Limb (tissue), 2 donors: ENCODE measurements at regions not wholly inside any gene's neighbourhood (a gene's known extent, or its start where the extent isn't known, plus 50 kb on each side); places are given as distances from the start of the nearest gene placed in this dataset.
A peak's percentile ranks its signal among the peaks of the same experiment; 100 is the strongest.

Source experiments
- DNase-seq, 2 donors: peaks; one replicate each; pipeline ENCODE4 v3.0.0-alpha.2; 2016; ENCODE audit errors: extremely low spot score in 2 of 2

DNA sequence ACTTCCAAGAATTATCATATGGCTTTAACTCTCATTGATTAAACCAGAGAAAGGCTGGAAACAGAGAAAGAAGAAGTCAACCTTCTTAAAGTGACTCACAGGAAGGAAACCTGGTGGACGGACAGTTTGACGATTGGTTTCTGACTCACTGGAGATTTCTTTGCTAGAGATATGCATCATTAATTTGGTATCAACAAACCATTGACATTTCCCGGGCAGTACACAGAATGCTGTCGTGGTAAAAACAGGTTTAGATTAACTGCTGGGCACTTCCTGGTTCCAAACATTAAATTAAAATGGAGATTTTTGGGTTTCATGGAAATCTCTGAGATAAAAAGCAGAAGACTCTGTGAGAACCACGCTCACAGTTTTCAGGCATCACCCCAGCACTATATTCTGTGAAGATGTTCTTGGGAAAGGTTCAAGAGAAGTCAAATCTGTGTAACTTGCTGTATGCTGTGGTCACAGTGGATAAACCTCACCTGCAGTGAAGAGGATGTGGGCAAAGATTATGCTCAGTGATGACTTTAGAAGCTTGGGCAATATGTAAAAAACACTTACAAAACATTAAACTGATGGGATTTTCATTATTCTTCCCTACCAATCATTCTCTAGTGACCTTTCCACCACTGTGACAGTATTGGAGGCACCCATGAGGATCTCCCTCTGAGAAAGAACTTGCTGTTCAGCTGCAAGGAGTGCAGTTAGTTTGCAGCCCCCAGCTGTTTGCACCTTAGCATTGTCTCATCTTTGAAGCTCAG is 61.1 kb upstream of the CD44 start:
- no peak for DNase-seq

DNA sequence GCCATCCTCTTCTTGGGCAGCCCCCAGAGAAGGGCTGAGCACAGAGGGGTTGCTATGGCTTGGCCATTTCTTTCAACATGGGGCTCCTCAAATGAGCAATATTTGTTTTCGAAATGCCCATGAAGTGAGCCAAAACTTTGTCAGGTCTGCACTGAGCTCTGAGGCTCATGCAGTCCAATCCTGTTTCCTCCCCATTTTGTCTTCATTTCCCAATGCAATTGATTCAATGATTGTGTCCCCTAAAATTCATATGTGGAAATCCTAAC is 60.6 kb upstream of the CD44 start:
- DNase-seq = no peak

DNA sequence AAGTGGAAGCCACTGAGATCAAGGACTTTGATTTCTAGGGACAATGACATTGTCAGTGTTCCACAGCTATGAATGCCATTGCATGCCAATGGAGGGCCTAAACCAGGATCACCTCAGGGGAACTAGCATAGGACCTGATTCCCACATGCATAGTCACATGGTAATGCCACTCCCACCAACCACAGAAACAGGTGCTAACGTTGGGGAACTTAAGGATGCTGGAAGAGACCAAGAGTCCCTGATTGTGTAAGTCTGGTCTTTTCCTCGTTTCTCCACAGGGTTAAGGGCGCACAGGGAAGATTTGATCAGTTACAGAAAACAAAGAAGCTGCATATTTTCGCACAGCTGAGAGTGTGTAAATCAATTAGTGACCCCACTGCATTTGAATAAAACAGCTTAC is 59.4 kb upstream of the CD44 start:
- DNase-seq = no peak

DNA sequence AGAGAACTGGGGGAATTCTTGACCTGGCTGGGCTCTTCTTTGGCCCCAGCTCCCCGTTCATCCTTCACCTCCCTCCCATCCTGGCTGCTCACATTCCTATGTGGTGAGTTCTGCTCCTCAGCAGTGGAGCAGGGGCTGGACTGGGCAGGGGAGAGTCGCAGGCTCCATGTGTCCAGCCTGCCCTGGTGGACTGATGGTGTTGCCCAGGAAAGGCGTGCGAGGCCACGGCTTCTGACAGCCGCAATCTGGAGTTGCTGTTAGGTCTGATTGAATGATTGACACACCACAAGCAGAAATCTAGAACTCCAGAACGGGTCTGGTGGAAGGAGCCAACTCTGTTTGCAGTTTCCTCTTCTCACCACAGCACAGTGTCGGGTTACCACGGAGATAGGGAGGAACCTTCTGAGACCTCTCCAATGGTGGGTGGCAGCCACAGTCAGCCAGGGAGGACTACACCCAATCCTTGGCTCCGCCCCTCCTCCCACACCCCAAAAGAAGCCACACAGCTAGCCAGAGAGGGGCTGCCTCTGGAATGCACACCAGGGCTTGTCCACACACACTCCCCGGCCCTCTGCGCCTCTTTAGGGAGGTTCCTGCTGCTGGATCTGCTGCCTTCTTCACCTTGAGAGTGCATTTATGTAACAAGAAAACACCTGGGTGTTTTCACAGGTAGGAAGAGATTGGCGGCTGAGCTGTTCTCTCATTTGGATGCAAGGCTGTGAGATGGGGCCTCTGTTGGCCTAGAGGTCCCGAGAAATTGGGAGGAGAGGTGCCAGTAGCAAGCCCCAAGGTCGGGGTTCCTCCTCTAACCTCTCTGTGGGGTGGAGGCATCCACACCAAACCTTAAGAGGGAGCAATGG is 56.4 kb upstream of the CD44 start:
- peak; percentile 42 to 55 for DNase-seq

DNA sequence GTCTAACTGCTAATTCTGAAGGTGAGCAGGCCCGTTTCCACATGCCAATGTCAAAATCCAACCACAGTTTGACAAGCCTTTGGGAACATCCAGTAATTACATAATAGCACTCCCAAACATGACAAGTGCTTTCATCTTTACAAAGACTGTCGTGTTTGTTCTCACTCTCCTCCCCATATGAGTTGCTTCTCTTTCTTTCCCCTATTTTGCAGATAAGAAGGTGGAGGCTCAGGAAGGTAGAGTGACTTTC is 55.9 kb upstream of the CD44 start:
- no peak for DNase-seq

DNA sequence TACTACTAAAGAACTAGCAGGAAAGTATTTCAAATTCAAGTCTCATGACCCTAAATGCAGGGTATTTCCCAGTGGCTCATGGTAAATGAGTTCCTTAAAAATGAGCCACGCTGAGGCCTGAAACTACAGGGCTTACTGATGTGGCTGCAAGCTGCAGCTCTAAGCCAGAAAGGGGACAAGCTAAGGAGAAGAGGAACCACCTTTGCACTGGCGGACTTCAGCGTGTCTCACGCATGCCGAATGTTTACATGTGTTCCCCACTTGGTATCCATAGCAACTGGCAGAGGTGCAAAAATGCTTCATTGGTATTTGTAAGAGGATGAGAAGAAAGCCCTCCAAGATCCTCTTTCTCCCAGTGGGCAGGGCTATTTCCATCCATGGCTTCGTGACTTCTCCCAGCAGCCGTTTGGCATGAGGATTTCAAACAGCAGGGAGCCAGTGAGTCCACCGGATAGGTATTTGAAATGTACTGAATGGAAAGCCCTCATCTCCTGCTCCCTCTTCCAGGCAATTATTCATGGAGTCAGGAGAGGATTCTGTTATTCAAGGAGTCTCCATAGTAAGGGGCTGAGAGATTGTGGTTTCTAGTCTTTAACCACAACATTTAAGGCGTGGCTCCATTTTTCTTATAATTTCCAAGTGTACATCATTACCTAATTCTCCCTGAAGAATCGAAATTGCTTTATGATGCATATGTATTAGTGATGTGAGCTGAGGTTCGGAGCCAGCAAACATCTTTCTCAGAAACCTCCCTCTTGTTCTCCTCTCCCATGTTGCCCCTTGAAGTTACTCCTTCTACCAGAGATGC is 55.3 kb upstream of the CD44 start:
- DNase-seq = peak; percentile 81 to 95

DNA sequence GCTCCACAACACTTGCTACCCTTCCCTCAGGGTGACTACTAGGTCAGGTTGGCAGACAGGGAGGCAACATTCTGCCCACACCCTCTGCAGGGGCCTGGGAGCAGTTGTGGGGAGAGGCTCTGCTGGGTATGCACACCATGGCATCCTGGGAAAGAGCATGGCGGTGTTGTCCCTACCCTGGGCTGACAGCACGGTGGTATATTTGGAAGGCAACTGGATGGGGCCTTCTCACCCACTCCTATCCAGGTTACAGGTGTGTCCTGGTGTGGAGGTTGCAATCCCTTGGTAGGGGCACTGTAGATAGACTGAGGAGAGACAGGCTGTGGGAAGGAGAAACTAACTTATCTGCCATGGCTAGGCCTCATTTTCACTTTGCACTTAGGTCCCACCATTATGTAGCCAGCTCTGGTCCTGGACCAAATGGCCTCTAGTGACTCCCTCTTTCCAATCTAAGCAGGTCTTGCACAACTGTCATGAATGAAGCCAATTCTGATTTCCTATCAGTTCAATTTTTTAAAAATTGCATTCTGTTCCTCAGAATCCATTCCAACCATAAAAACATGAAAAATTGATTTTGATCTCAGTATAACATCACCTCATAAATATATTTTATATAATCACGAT is 54.0 kb upstream of the CD44 start:
- no peak for DNase-seq

DNA sequence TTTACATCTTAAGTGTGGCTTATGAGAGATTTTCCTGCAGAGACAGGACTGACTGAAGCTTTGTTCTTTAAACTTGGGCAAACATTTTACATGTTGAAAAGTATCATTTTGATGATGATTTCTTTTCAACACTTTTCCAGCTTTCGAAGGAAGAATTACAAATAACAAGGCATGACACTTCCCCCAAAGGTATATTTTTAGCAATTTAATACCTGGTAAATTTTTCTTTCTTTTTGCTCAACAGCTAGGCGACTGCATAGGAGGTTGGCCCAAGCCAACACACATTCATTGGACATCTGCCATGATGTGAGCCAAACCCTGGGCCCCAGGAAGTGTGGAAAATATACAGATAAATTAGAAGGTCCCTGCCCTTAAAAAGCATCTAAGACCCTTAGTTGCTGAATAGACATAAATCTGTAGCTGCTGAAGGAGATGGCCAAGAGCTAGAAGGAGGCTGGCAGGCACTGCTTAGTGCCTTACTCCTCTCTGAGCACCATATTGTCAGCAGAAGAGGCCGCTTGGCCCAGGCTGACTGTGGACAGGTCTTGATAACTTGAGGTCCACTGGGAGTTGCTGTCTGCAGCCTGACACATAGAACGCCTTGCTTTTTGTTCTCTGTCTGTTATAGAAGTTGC is 53.3 kb upstream of the CD44 start:
- peak in 1 of 2 donors; percentile 56 for DNase-seq

DNA sequence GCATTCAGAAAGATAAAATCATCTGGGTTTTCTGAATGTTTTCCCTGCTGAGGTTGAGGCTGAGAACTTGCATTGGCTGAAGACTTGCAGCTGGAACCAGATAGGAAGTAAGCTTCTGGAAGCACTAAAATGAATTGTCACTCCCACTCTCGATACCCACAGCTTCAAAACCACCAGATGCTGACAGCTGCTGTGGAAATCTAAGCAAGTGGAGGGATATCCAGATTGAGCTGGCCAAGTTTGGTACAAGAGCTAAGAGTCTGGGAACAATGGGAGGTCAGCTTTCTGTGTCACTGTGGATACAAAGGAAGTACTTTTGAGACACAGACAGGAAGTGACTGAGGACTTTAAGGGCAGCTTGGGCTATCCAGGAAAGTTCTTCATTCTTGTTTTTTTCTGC is 51.3 kb upstream of the CD44 start:
- DNase-seq = peak in 1 of 2 donors; percentile 70

DNA sequence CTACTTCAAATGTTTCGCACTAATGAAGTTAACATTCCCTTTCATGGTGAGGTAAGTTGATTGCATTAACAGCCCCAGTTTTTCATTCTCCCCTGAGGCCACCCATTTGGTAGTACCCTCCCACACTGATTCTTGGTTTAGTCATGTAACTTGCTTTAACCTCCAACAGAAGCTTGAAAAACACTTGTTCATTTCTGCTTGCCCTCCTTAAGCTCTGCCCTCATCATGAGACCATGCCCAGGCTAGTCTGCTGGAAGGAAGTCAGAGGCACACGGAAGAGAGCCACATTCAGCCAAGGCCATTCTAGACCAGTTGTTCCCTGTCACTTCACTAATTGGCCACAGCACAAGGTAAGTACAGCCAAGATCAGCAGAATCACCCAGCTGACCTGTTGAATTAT is 50.7 kb upstream of the CD44 start:
- DNase-seq = no peak

DNA sequence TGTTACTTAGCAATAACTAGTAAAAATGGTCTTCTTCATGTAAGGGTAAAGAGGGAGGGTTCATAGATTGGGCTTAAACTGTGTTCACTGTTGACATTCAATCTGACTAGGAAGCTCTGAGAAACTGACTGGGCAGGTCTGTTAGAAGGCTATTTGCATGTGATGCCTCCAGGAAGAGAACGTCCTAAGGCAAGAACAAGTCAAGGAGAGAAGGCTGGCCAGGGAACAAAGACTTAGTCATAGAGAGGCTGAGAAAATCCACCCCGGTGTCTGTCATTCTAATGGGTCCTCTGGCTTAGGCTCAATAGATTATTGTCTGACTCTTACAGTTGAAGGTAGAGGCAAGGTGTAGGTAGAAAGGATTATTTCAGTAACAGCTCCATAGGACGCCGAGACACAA is 50.3 kb upstream of the CD44 start:
- no peak for DNase-seq
